ENCODE measurements at regions not wholly inside any gene's neighbourhood (a gene's known extent, or its start where the extent isn't known, plus 50 kb on each side); places are given as distances from the start of the nearest gene placed in this dataset.

GRCh38 chr2:216570357-216570756 lies 62.9 kb upstream of the IGFBP2 start:
- DNase-seq (ENCODE audit: low spot score) (no peak), ATAC-seq (ENCODE audit: insufficient number of reproducible peaks, low FRiP score, low read depth) (no peak)
- TF ChIP-seq CTCF (IDR thresholded peaks at IDR 0.05) = no peak
- Histone ChIP-seq H3K36me3 (no peaks in the 10 kb centered on the region), H3K27me3 (replicated peaks; ENCODE audit: insufficient read depth) (no peaks in the 10 kb centered on the region), H3K27ac (peak overlapping the region in 1 of 2 donors; percentile 0), H3K9me3 (no peaks in the 10 kb centered on the region), H3K4me3 (no peak overlapping the region), H3K4me1 (ENCODE audit: control insufficient read depth in 1 of 2, low read depth in 2 of 2) (peaks cover 27 to 64% of the 10 kb centered on the region in 2 donors)

- DNase-seq (ENCODE audit: low spot score) = no peak
- ATAC-seq (ENCODE audit: insufficient number of reproducible peaks, low FRiP score, low read depth) = no peak
- Histone ChIP-seq H3K4me3 (no peak overlapping the region), H3K9me3 (no peaks in the 10 kb centered on the region), H3K27ac (peak overlapping the region; percentile 94 to 95), H3K27me3 (replicated peaks; ENCODE audit: insufficient read depth) (no peaks in the 10 kb centered on the region), H3K36me3 (no peaks in the 10 kb centered on the region), H3K4me1 (ENCODE audit: control insufficient read depth in 1 of 2, low read depth in 2 of 2) (peaks cover 18 to 54% of the 10 kb centered on the region in 2 donors)
- TF ChIP-seq CTCF (IDR thresholded peaks at IDR 0.05) = no peak
These were observed 61.9 kb upstream of the IGFBP2 start for GRCh38 chr2:216571178-216571908.

GRCh38 chr2:216571909-216572513 lies 61.2 kb upstream of the IGFBP2 start:
- Histone ChIP-seq H3K9me3 (no peaks in the 10 kb centered on the region), H3K27me3 (replicated peaks; ENCODE audit: insufficient read depth) (no peaks in the 10 kb centered on the region), H3K27ac (peak overlapping the region; percentile 94 to 95), H3K36me3 (no peaks in the 10 kb centered on the region), H3K4me1 (ENCODE audit: control insufficient read depth in 1 of 2, low read depth in 2 of 2) (peaks cover 18 to 49% of the 10 kb centered on the region in 2 donors), H3K4me3 (no peak overlapping the region)
- DNase-seq (ENCODE audit: low spot score) (no peak), ATAC-seq (ENCODE audit: insufficient number of reproducible peaks, low FRiP score, low read depth) (peak; percentile 30)
- TF ChIP-seq CTCF (IDR thresholded peaks at IDR 0.05) = no peak

GRCh38 chr2:216572582-216573578 lies 60.3 kb upstream of the IGFBP2 start:
- TF ChIP-seq CTCF (IDR thresholded peaks at IDR 0.05) = no peak
- no peaks in the 10 kb centered on the region for H3K36me3 ChIP-seq
- H3K27ac ChIP-seq = peak overlapping the region; percentile 94 to 95
- H3K9me3 ChIP-seq = no peaks in the 10 kb centered on the region
- no peak overlapping the region for H3K4me3 ChIP-seq
- peak; percentile 76 for ATAC-seq (ENCODE audit: insufficient number of reproducible peaks, low FRiP score, low read depth)
- H3K27me3 ChIP-seq (replicated peaks; ENCODE audit: insufficient read depth) = no peaks in the 10 kb centered on the region
- peak; percentile 83 for DNase-seq (ENCODE audit: low spot score)
- H3K4me1 ChIP-seq (ENCODE audit: control insufficient read depth in 1 of 2, low read depth in 2 of 2) = peaks cover 18 to 48% of the 10 kb centered on the region in 2 donors

- Histone ChIP-seq H3K27ac (peak overlapping the region; percentile 94 to 95), H3K27me3 (replicated peaks; ENCODE audit: insufficient read depth) (no peaks in the 10 kb centered on the region), H3K4me1 (ENCODE audit: control insufficient read depth in 1 of 2, low read depth in 2 of 2) (peaks cover 18 to 38% of the 10 kb centered on the region in 2 donors), H3K9me3 (no peaks in the 10 kb centered on the region), H3K36me3 (no peaks in the 10 kb centered on the region), H3K4me3 (no peak overlapping the region)
- TF ChIP-seq CTCF (IDR thresholded peaks at IDR 0.05) = no peak
- ATAC-seq (ENCODE audit: insufficient number of reproducible peaks, low FRiP score, low read depth) = no peak
- DNase-seq (ENCODE audit: low spot score) = no peak
These were observed 59.2 kb upstream of the IGFBP2 start for GRCh38 chr2:216574046-216574445.

Measured in thoracic aorta (tissue), 2 donors.